CD14-positive monocyte (primary cell): ENCODE measurements at regions not wholly inside any gene's neighbourhood (a gene's known extent, or its start where the extent isn't known, plus 50 kb on each side); places are given as distances from the start of the nearest gene placed in this dataset.

Experiments used
- DNase-seq, 3 donors: peaks; one replicate each; pipeline ENCODE4 v3.0.0-alpha.2; 2011 to 2022
- H2AFZ ChIP-seq: 2 replicates; pipeline ENCODE4 v1.6.0; 2012; ENCODE audit warnings: mild to moderate bottlenecking, low read depth, low read length, inconsistent platforms; ENCODE audit not compliant: insufficient read depth, poor library complexity, severe bottlenecking
- H3K27ac ChIP-seq, 2 donors: 1 replicate in 1 of 2; 2 replicates in 1 of 2; pipeline ENCODE4 v1.5.1; 2012 to 2013; ENCODE audit warnings: low read length in 2 of 2, control low read depth in 1 of 2, inconsistent platforms in 1 of 2, low read depth in 1 of 2, mild to moderate bottlenecking in 1 of 2
- H3K27me3 ChIP-seq, 2 donors: one replicate each; pipeline versions ENCODE4 v1.6.0 to v1.6.1; 2011 to 2013; ENCODE audit warnings: low read length in 2 of 2; ENCODE audit not compliant: control insufficient read depth in 2 of 2, insufficient read depth in 2 of 2
- H3K36me3 ChIP-seq, 2 donors: replicated peaks in 1 of 2; 1 replicate in 1 of 2; 2 replicates in 1 of 2; pipeline versions ENCODE4 v1.5.1 to v1.6.1; 2012 to 2013; ENCODE audit warnings: low read length in 2 of 2, control low read depth in 1 of 2, inconsistent platforms in 1 of 2, mild to moderate bottlenecking in 1 of 2; ENCODE audit not compliant: insufficient read depth in 2 of 2, control insufficient read depth in 1 of 2
- H3K4me1 ChIP-seq, 2 donors: 1 replicate in 1 of 2; 2 replicates in 1 of 2; pipeline versions ENCODE4 v1.5.1 to v1.6.1; 2012 to 2013; ENCODE audit warnings: low read length in 2 of 2, control low read depth in 1 of 2, inconsistent platforms in 1 of 2, mild to moderate bottlenecking in 1 of 2, moderate library complexity in 1 of 2; ENCODE audit not compliant: insufficient read depth in 2 of 2, control insufficient read depth in 1 of 2
- H3K4me2 ChIP-seq: replicated peaks from 2 replicates; pipeline ENCODE3; 2012; ENCODE audit warnings: low read length, moderate library complexity, mild to moderate bottlenecking; ENCODE audit not compliant: poor library complexity, severe bottlenecking; ENCODE audit errors: extremely low read depth
- H3K4me3 ChIP-seq, 3 experiments: fragments of 200-600 bp in 1 of 3; sonication (generic) in 1 of 3; replicated peaks in 1 of 3; 1 replicate in 2 of 3; 2 replicates in 1 of 3; pipeline ENCODE4 v1.5.1; 2011 to 2013; ENCODE audit warnings: low read length in 3 of 3, mild to moderate bottlenecking in 3 of 3, control low read depth in 2 of 3, low read depth in 2 of 3, inconsistent platforms in 1 of 3, moderate library complexity in 1 of 3
- H3K79me2 ChIP-seq: 2 replicates; pipeline ENCODE4 v1.6.0; 2012; ENCODE audit warnings: mild to moderate bottlenecking, control low read depth, inconsistent platforms, low read length, moderate library complexity; ENCODE audit not compliant: insufficient read depth
- H3K9ac ChIP-seq: 2 replicates; pipeline ENCODE4 v1.6.0; 2017; ENCODE audit warnings: low read length, mild to moderate bottlenecking; ENCODE audit not compliant: insufficient read depth, poor library complexity, severe bottlenecking
- H3K9me3 ChIP-seq, 2 donors: replicated peaks in 1 of 2; 1 replicate in 1 of 2; 2 replicates in 1 of 2; pipeline versions ENCODE4 v1.5.1 to v1.6.1; 2012 to 2013; ENCODE audit warnings: low read length in 2 of 2, control low read depth in 1 of 2; ENCODE audit not compliant: control insufficient read depth in 1 of 2, insufficient read depth in 1 of 2
- H4K20me1 ChIP-seq: 2 replicates; pipeline ENCODE4 v1.6.0; 2012; ENCODE audit warnings: mild to moderate bottlenecking, low read length, control low read depth, moderate library complexity; ENCODE audit not compliant: insufficient read depth
- H3K27ac Mint-ChIP-seq, 7 donors: one replicate each; pipeline ENCODE4 v1.8.0; 2020; ENCODE audit warnings: mild to moderate bottlenecking in 7 of 7, mixed read lengths in 7 of 7, moderate library complexity in 6 of 7, inconsistent platforms in 2 of 7
- H3K27me3 Mint-ChIP-seq, 3 donors: one replicate each; pipeline ENCODE4 v1.8.0; 2021 to 2022; ENCODE audit warnings: low read depth in 3 of 3, mild to moderate bottlenecking in 3 of 3, mixed read lengths in 3 of 3, moderate library complexity in 3 of 3, inconsistent platforms in 1 of 3
- H3K36me3 Mint-ChIP-seq, 2 donors: one replicate each; pipeline ENCODE4 v1.8.0; 2020; ENCODE audit warnings: mixed read lengths in 2 of 2, inconsistent platforms in 1 of 2, mild to moderate bottlenecking in 1 of 2
- H3K4me1 Mint-ChIP-seq: one replicate; pipeline ENCODE4 v1.8.0; 2020; ENCODE audit warnings: mild to moderate bottlenecking, mixed read lengths
- H3K4me3 Mint-ChIP-seq, 2 donors: one replicate each; pipeline ENCODE4 v1.8.0; 2020; ENCODE audit warnings: mild to moderate bottlenecking in 2 of 2, mixed read lengths in 2 of 2, moderate library complexity in 1 of 2
- H3K9me3 Mint-ChIP-seq, 7 donors: one replicate each; pipeline ENCODE4 v1.8.0; 2020 to 2022; ENCODE audit warnings: mixed read lengths in 7 of 7, mild to moderate bottlenecking in 6 of 7, moderate library complexity in 6 of 7, inconsistent platforms in 2 of 7
- CTCF ChIP-seq: fragments of 200-600 bp; IDR thresholded peaks from one replicate; pipeline ENCODE4 v1.8.0; 2022; ENCODE audit warnings: antibody characterized with exemption, mild to moderate bottlenecking
- WGBS: methylation state at CpG from one replicate; pipeline ENCODE4 v1.1.5; 2013; ENCODE audit warnings: missing lambda C conversion rate; ENCODE audit not compliant: insufficient coverage; 5-methylcytosine and 5-hydroxymethylcytosine counted together
- intact Hi-C, 2 donors: fragments of 100-400 bp; cut with micrococcal nuclease; formaldehyde crosslinking; loops; one replicate each; pipeline versions ENCODE4 v1.15.0 to v1.15.1; 2023

- H3K27me3 Mint-ChIP-seq, result no peaks in the 10 kb centered on the region
- WGBS, result no CpG with 5 or more reads among the region's 2 CpGs
- no peak overlapping the region for H3K4me2 ChIP-seq
These were observed 649.0 kb upstream of the PCDH15 start for GRCh38 chr10:55449981-55450380.

GRCh38 chr10:55446441-55447002 lies 645.5 kb upstream of the PCDH15 start:
- TF ChIP-seq CTCF, result no peak
- Mint-ChIP-seq H3K27ac (no peak overlapping the region), H3K4me3 (no peak overlapping the region), H3K27me3 (no peaks in the 10 kb centered on the region), H3K9me3 (no peaks in the 10 kb centered on the region), H3K4me1 (no peaks in the 10 kb centered on the region), H3K36me3 (no peaks in the 10 kb centered on the region)
- no peak overlapping the region for H2AFZ ChIP-seq
- H3K27me3 ChIP-seq, result no peaks in the 10 kb centered on the region
- DNase-seq, result no peak
- no peaks in the 10 kb centered on the region for H3K79me2 ChIP-seq
- no peak overlapping the region for H3K27ac ChIP-seq
- 96% methylated on average over 3 of the region's 5 CpGs for WGBS
- no peaks in the 10 kb centered on the region for H3K4me1 ChIP-seq
- H3K4me3 ChIP-seq, result no peak overlapping the region
- no peaks in the 10 kb centered on the region for H3K9me3 ChIP-seq
- no peaks in the 10 kb centered on the region for H3K36me3 ChIP-seq
- H3K9ac ChIP-seq, result no peak overlapping the region
- H4K20me1 ChIP-seq, result no peaks in the 10 kb centered on the region
- intact Hi-C loops, result no loop called here
- no peak overlapping the region for H3K4me2 ChIP-seq

More at GRCh38 chr10:55449981-55450380, 649.0 kb upstream of the PCDH15 start:
- Histone ChIP-seq H3K9me3 (no peaks in the 10 kb centered on the region), H3K27me3 (no peaks in the 10 kb centered on the region), H3K9ac (no peak overlapping the region), H3K36me3 (no peaks in the 10 kb centered on the region), H3K27ac (no peak overlapping the region), H3K4me3 (no peak overlapping the region), H2AFZ (no peak overlapping the region), H4K20me1 (no peaks in the 10 kb centered on the region), H3K79me2 (no peaks in the 10 kb centered on the region), H3K4me1 (no peaks in the 10 kb centered on the region)
- DNase-seq, result no peak
- Mint-ChIP-seq H3K36me3 (no peaks in the 10 kb centered on the region), H3K4me1 (no peaks in the 10 kb centered on the region), H3K4me3 (no peak overlapping the region), H3K9me3 (peaks cover 0 to 2% (median 0%) of the 10 kb centered on the region in 7 donors), H3K27ac (no peak overlapping the region)
- TF ChIP-seq CTCF, result no peak
- intact Hi-C loops, result no loop called here
